Esophagus (tissue), 2 donors: ENCODE measurements at regions not wholly inside any gene's neighbourhood (a gene's known extent, or its start where the extent isn't known, plus 50 kb on each side); places are given as distances from the start of the nearest gene placed in this dataset.
A peak's percentile ranks its signal among the peaks of the same experiment; 100 is the strongest.
"Not testable (repeated sequence)": the region's sequence is repeated elsewhere in the genome, so short reads cannot be mapped to it uniquely, and the experiment has no call there.

Source experiments
- H3K27ac ChIP-seq, 2 donors: one replicate each; pipeline ENCODE4 v1.5.1; 2013; ENCODE audit warnings: low read depth in 2 of 2, mild to moderate bottlenecking in 2 of 2, inconsistent platforms in 1 of 2, low read length in 1 of 2, moderate library complexity in 1 of 2
- H3K27me3 ChIP-seq, 2 donors: one replicate each; pipeline ENCODE4 v1.6.1; 2013; ENCODE audit warnings: low read length in 2 of 2, control low read depth in 1 of 2, mild to moderate bottlenecking in 1 of 2; ENCODE audit not compliant: insufficient read depth in 2 of 2, control insufficient read depth in 1 of 2
- H3K36me3 ChIP-seq, 2 donors: one replicate each; pipeline ENCODE4 v1.6.1; 2013; ENCODE audit warnings: low read length in 1 of 2; ENCODE audit not compliant: control insufficient read depth in 2 of 2, insufficient read depth in 2 of 2
- H3K4me1 ChIP-seq, 2 donors: one replicate each; pipeline ENCODE4 v1.6.1; 2013; ENCODE audit warnings: low read length in 1 of 2; ENCODE audit not compliant: control insufficient read depth in 2 of 2, insufficient read depth in 2 of 2
- H3K4me3 ChIP-seq, 2 donors: one replicate each; pipeline ENCODE4 v1.5.1; 2013; ENCODE audit warnings: low read length in 2 of 2, mild to moderate bottlenecking in 2 of 2, low read depth in 1 of 2, moderate library complexity in 1 of 2
- H3K9me3 ChIP-seq, 2 donors: one replicate each; pipeline ENCODE4 v1.6.1; 2013; ENCODE audit warnings: mild to moderate bottlenecking in 2 of 2, low read depth in 1 of 2, low read length in 1 of 2, moderate library complexity in 1 of 2; ENCODE audit not compliant: control insufficient read depth in 2 of 2, insufficient read depth in 1 of 2
- WGBS, 2 donors: extraction: QIAGEN DNeasy Blood & Tissue Kit; methylation state at CpG; one replicate each; pipeline ENCODE4 v1.1.7; 2013; 5-methylcytosine and 5-hydroxymethylcytosine counted together
- donor health status: healthy with polysubstance abuse.
- donor health status: Bipolar disorder and iron deficiency.

DNA sequence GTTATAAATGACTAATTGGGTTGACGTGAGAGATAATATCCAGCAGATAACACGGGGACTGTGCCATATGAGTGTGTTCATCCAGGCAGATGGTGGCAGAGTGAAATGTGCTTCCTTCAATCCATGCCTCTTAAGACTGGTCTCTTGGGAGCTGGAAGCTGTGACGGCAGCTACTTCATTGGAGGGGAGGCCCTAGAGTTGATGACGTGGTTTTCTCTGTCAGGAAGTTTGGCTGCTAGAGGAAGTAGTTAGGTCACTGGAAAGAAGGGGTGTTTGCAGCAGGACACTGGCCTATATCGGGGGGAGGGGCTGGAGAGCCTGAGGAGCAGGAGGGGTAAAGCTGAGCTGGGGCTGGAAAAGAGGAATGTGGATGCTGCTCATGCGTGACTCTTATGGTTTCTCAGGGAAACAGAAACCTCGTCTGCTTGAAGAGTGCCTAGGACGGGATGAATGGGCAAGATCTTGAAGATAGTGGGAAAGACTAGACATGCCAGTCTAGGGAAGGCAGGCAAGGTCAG is 3051.6 kb downstream of the RPIA start:
- H3K27ac ChIP-seq = not testable (repeated sequence)

GRCh38 chr2:91743910-91744309 is 3052.4 kb downstream of the RPIA start:
- WGBS, 2 donors = 36 to 49% methylated on average over 1 of the region's 1 CpG
- H3K9me3 ChIP-seq, H3K36me3 ChIP-seq, H3K27ac ChIP-seq, H3K4me1 ChIP-seq, H3K27me3 ChIP-seq, H3K4me3 ChIP-seq: not testable (repeated sequence)

More for the DNA sequence above, 3051.6 kb downstream of the RPIA start:
- not testable (repeated sequence) for H3K4me1 ChIP-seq, H3K9me3 ChIP-seq, H3K27me3 ChIP-seq, H3K4me3 ChIP-seq, H3K36me3 ChIP-seq
- WGBS, 2 donors = 54% methylated on average over 8 of the region's 8 CpGs

GRCh38 chr2:91744700-91745141 is 3053.2 kb downstream of the RPIA start:
- not testable (repeated sequence) for H3K4me1 ChIP-seq, H3K27ac ChIP-seq, H3K9me3 ChIP-seq, H3K27me3 ChIP-seq, H3K4me3 ChIP-seq, H3K36me3 ChIP-seq
- 45 to 61% methylated on average over 14 to 16 of the region's 16 CpGs for WGBS, 2 donors

DNA sequence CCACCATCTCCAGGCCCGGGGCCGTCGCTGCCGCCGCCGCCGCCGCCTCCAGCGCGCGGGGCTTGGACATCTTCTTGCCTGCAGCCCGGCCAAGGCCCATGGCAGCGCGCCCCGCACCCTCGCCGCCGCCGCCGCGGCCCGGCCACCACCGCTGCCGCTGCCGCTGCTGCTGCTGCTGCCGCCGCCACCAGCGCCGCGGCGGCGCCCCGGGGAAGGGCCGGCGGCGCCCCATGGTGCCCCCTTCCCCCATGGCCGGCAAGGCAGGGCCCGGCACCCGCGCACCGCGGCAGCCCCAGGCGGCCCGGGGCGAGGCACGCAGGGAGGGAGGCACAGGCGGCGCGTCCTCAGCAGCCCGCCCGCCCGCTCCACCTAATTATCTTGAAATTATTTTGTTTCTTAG is 3057.4 kb downstream of the RPIA start:
- Histone ChIP-seq H3K27ac (no peak overlapping the region), H3K4me3 (peak overlapping the region in 1 of 2 donors; percentile 22), H3K27me3 (no peaks in the 10 kb centered on the region), H3K9me3 (peaks cover 2 to 3% of the 10 kb centered on the region in 2 donors), H3K36me3 (no peaks in the 10 kb centered on the region), H3K4me1 (no peaks in the 10 kb centered on the region)
- 24 to 28% methylated on average over 32 to 52 of the region's 52 CpGs for WGBS, 2 donors

- H3K9me3 ChIP-seq, H3K4me3 ChIP-seq, H3K36me3 ChIP-seq, H3K4me1 ChIP-seq, H3K27me3 ChIP-seq, H3K27ac ChIP-seq: not testable (repeated sequence)
- 77 to 84% methylated on average over 8 of the region's 12 CpGs for WGBS, 2 donors
Observed at GRCh38 chr2:91749665-91750064, 3058.2 kb downstream of the RPIA start.

DNA sequence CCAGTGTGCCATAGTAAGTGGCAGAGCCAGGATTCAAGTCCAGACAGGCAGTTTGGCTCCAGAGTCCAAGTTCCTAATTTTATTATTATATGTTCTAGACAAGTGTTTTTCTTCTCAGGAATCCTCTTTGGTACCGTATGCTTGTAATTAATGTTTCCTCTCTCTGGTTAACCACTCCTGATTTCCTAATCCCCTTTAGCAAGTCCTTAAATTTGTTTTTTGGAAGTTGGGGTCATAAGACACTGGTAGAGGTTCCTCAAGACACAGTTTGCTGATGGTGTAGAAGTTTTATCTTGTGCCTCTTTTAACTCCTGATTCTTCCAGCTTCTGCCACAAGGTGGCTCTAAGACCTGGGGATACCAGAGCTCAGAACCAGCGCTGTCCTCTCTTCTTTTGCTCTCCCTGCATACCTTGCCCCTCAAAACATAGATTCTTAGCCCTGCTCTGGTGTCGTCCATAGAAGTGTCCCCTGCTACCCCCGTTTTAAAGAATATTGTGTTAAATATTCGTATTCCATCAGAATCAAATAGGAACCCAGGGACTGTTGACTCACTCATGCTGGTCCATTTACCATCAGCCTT is 3068.0 kb downstream of the RPIA start:
- WGBS, 2 donors = 18 to 19% methylated on average over 4 to 5 of the region's 5 CpGs
- H3K4me1 ChIP-seq, H3K36me3 ChIP-seq, H3K4me3 ChIP-seq, H3K9me3 ChIP-seq, H3K27me3 ChIP-seq, H3K27ac ChIP-seq: not testable (repeated sequence)

DNA sequence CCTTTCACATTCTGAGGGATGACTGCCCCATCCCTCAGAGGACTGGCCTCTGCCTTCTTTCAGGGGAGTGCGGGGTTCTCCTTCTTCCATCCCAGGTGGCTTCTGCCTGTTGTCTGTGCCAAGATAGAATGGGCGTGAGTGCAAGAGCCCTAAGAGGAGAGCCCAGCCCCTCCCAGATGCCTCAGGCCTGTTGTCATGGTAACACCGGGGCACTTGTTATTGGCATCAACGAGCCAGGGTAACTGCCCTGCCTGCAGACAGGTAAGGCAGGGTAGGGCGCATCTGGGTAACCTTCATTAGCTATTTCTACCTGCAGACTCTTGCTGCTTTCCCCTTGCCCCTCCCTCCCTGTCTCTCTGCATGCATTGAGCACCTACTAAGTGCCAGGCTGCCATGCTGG is 3069.2 kb downstream of the RPIA start:
- not testable (repeated sequence) for H3K4me1 ChIP-seq, H3K4me3 ChIP-seq, H3K27me3 ChIP-seq, H3K27ac ChIP-seq, H3K36me3 ChIP-seq, H3K9me3 ChIP-seq
- WGBS, 2 donors = 42 to 56% methylated on average over 5 of the region's 5 CpGs

GRCh38 chr2:91762312-91762711 is 3070.8 kb downstream of the RPIA start:
- not testable (repeated sequence) for H3K36me3 ChIP-seq, H3K4me1 ChIP-seq, H3K4me3 ChIP-seq, H3K27me3 ChIP-seq, H3K27ac ChIP-seq, H3K9me3 ChIP-seq
- WGBS, 2 donors = 90% methylated on average over 2 to 3 of the region's 6 CpGs

DNA sequence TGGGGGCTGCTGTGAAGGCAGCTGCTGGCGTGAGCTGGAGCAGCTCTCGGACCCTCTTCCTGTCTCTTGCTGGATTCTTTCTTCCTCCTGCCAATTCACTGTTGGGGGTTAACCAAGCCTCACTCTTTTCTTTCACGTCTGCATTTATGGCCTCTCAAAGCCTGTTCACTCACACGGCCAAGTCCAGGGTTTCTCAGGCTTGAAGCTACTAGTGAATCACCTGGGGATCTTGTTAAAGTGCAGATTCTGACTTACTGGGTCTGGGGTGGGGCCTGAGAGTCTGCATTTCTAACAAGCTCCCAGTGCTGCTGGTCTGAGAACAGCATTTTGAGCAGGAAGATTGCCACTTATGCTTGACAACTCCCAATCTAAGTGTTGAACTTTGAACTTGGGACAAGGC is 3072.2 kb downstream of the RPIA start:
- peak overlapping the region in 1 of 2 donors; percentile 41 for H3K27ac ChIP-seq
- H3K9me3 ChIP-seq, H3K27me3 ChIP-seq, H3K36me3 ChIP-seq, H3K4me3 ChIP-seq, H3K4me1 ChIP-seq: not testable (repeated sequence)
- WGBS, 2 donors = 45 to 48% methylated on average over 4 of the region's 4 CpGs

- not testable (repeated sequence) for H3K4me1 ChIP-seq, H3K27me3 ChIP-seq, H3K9me3 ChIP-seq, H3K36me3 ChIP-seq, H3K4me3 ChIP-seq, H3K27ac ChIP-seq
- 22 to 24% methylated on average over 5 of the region's 5 CpGs for WGBS, 2 donors
Observed at GRCh38 chr2:91764581-91765002, 3073.1 kb downstream of the RPIA start.
